Small intestine (tissue), 7 donors: ENCODE measurements at regions not wholly inside any gene's neighbourhood (a gene's known extent, or its start where the extent isn't known, plus 50 kb on each side); places are given as distances from the start of the nearest gene placed in this dataset.

Experiments used
- DNase-seq, 2 donors: peaks; one replicate each; pipeline versions ENCODE4 v3.0.0 to v3.0.0-alpha.2; 2013
- FAIRE-seq: peaks from 2 replicates; lab custom pipeline; 2012; peaks lifted over from hg19 to GRCh38; lab: Jason Lieb, UNC
- H3K27ac ChIP-seq, 3 donors: one replicate each; pipeline ENCODE4 v1.5.1; 2013; ENCODE audit warnings: low read length in 2 of 3, mild to moderate bottlenecking in 2 of 3, control low read depth in 1 of 3, inconsistent platforms in 1 of 3, low read depth in 1 of 3, moderate library complexity in 1 of 3
- H3K27me3 ChIP-seq, 3 donors: one replicate each; pipeline ENCODE4 v1.6.1; 2013; ENCODE audit warnings: low read length in 3 of 3, inconsistent platforms in 1 of 3; ENCODE audit not compliant: control insufficient read depth in 3 of 3, insufficient read depth in 3 of 3
- H3K36me3 ChIP-seq, 3 donors: one replicate each; pipeline ENCODE4 v1.6.1; 2013; ENCODE audit warnings: low read length in 3 of 3, inconsistent platforms in 1 of 3, low read depth in 1 of 3, mild to moderate bottlenecking in 1 of 3, moderate library complexity in 1 of 3; ENCODE audit not compliant: control insufficient read depth in 3 of 3, insufficient read depth in 2 of 3
- H3K4me1 ChIP-seq, 3 donors: one replicate each; pipeline ENCODE4 v1.6.1; 2013; ENCODE audit warnings: low read length in 2 of 3, inconsistent platforms in 1 of 3, low read depth in 1 of 3, mild to moderate bottlenecking in 1 of 3, moderate library complexity in 1 of 3; ENCODE audit not compliant: control insufficient read depth in 3 of 3, insufficient read depth in 2 of 3
- H3K4me3 ChIP-seq, 3 donors: one replicate each; pipeline ENCODE4 v1.5.1; 2013; ENCODE audit warnings: low read length in 3 of 3, control low read depth in 1 of 3, inconsistent platforms in 1 of 3, low read depth in 1 of 3, mild to moderate bottlenecking in 1 of 3, moderate library complexity in 1 of 3
- H3K9me3 ChIP-seq, 2 donors: one replicate each; pipeline ENCODE4 v1.6.1; 2013; ENCODE audit warnings: low read depth in 1 of 2, low read length in 1 of 2; ENCODE audit not compliant: control insufficient read depth in 2 of 2, insufficient read depth in 1 of 2
- WGBS, 3 donors: extraction: QIAGEN DNeasy Blood & Tissue Kit; methylation state at CpG; one replicate each; pipeline ENCODE4 v1.1.7; 2013; 5-methylcytosine and 5-hydroxymethylcytosine counted together
- donor health status: healthy with polysubstance abuse.
- donor health status: control.
- donor health status: control.
- donor health status: Bipolar disorder and iron deficiency.
- donor health status: healthy.

DNA sequence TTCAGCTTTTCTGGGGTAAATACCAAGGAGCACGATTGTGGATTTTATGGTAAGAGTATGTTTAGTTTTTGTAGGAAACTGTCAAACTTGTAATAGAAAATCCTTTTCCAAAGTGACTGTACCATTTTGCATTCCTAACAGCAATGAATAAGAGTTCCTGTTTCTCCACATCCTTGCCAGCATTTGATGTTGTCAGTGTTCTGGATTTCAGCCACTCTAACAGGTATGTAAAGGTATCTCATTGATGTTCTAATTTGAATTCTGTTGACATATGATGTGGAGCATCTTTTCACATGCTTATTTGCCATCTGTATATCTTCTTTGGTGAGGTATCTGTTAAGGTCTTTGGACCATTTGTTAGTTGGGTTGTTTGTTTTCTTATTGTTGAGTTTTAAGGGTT, 50.3 kb upstream of the RGS2 start:
- Histone ChIP-seq H3K4me1 (no peaks in the 10 kb centered on the region), H3K9me3 (no peaks in the 10 kb centered on the region), H3K4me3 (no peak overlapping the region), H3K27ac (no peak overlapping the region), H3K27me3 (no peaks in the 10 kb centered on the region), H3K36me3 (no peaks in the 10 kb centered on the region)
- FAIRE-seq (no peak), DNase-seq (no peak)
- 87 to 97% (median 96%) methylated on average over 1 of the region's 1 CpG for WGBS, 3 donors
